GM21423 (cell line): ENCODE measurements at regions not wholly inside any gene's neighbourhood (a gene's known extent, or its start where the extent isn't known, plus 50 kb on each side); places are given as distances from the start of the nearest gene placed in this dataset.

Experiments
- ATAC-seq: cut with Tn5 transposase; IDR thresholded peaks from one replicate; pipeline ENCODE4 v1.9.1; 2021; ENCODE audit warnings: mild to moderate bottlenecking, moderate library complexity; ENCODE audit not compliant: unreplicated experiment

DNA sequence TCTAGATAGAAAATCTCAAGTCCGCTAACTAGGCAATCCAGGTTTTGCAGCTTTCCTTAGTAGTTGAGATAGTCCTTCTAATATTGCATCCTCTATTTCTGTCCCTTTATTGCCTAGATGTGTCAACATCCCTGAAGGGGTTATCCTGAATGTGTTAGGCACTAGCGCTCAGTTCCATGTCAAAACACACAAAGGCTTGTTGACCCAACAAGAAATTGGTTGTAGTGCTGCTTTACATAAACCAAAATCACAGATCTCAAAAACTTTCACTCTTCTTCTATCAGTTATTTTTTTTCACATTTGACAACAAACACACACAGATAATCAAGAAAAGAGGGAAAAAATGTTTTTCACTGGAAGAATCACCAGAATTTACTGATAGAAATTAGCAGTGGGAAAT is 51.4 kb upstream of the SOX2 start:
- no peak for ATAC-seq

DNA sequence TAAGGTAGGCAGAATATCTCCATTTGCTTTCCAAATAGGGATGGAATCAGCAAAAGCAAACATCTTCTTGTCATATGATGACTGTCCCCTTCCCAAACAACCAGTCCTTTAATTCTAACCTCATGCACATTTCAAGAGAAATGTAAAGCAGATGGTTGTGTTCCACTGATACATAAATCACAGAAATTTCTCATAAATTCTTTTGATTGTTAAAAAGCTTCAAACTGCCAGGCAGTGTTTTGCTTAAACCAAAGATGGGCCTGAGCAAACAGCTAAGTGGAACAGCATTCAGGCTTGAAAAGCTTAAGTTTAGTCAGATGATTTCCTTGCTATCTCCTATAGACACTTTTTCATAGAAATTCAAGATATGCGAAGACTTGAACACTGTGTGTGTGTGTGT is 74.3 kb upstream of the SOX2 start:
- no peak for ATAC-seq

DNA sequence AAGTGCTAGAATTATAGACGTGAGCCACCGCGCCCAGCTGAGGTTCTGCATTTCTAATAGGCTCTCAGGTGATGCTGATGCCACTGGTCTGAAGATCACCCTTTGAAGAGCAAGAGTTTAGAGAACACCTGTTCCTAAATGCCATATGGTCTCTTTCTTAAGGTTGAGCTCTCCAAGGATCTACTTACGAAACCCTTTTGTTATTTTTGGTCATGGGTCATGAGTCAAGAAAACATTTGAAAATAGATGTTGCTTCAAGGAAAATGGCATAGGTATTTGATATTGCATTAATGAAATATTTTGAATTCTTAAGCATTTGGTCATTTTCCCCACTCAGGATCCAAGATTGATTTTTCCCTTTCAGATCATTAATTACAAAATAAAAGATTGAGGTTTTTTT is 74.7 kb upstream of the SOX2 start:
- ATAC-seq = no peak

DNA sequence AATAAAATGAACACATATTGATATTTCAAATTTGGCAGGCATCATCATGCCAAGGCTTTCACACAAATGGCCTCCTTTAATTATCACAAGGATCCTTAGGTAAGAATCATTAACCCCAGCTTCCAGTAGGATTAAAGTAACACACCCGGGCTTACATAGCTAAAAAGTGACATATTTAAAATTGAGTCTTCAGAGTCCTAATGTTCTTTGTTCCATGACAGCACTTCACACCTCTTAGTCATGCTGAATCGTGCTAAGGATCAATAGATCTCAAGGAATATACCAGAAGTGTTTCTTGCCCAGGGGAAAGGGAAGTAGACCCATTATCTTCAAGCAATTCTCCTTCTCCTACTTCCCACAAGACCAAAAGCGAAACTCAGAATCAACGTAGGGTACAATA is 76.6 kb upstream of the SOX2 start:
- no peak for ATAC-seq

DNA sequence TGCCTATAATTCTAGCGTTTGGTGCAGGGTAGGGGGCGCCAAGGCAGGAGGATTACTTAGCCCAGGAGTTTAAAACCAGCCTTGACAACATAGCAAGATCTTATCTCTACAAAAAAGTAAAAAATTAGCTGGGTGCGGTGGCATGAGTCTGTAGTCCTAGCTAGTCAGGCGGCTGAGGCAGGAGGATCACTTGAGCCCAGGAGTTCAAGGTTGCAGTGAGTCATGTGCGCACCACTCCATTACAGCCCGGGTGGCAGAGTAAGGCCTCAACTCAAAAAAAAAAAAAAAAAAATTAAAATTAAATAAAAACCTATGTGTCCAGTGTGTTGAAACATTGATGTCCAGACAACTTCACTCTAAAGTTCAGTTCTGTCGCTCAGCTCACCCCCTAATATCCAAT is 78.2 kb upstream of the SOX2 start:
- no peak for ATAC-seq

DNA sequence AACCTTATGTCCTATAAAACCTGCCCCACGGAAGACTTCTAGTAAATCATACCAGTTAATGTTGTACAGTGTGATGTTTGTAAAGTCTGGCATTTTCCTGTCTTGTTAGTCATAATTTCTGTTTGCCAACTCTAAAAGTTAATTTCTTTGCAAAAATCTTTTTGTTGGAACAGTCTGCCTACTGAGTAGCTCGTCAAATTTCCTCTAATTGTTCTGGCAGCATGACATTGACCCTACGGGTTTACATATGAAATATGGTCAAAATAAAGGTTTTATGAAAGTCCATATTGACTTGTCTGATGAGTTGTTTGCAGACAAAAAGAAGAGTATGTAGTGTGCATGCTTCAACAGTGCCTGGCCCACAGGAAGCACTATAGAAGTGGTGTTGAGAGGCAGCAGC is 79.8 kb upstream of the SOX2 start:
- no peak for ATAC-seq

DNA sequence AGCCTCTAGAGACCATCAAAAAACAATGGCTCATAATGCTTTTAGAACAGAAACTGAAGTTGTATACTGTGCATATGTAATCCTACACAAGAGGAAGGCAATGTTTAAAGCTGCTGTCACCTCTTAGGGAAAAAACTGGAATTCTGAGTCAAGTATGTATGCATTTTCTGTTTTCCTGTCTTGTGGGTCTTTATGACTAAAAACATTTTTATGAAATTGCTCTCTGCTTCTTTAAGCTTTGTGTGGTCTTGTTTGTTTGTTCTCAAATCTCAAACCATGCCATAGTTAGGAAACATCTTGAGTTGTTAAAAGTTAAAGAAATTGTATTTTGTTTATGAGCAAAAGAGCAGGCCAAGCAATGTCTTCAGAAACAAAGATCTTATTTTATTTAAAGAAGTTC is 80.9 kb upstream of the SOX2 start:
- ATAC-seq = no peak

DNA sequence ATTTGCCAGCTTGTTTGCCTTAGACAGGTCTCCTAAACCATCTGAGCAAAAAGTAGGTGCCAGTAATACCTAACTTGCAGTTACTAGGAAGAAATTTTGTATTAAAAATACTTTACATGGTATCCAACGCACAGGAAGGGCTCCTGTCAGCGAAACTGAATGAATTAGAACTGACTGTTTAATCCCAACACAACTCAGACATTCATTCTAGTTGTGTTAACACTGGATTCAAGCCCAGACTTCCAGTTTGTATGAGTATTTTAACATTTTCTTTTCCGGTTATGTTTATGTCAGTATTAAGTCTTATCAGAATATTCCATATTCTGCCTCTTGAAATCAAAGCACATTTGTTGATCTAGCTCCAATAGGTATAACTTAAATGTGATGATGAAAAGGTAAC is 82.0 kb upstream of the SOX2 start:
- ATAC-seq = no peak

DNA sequence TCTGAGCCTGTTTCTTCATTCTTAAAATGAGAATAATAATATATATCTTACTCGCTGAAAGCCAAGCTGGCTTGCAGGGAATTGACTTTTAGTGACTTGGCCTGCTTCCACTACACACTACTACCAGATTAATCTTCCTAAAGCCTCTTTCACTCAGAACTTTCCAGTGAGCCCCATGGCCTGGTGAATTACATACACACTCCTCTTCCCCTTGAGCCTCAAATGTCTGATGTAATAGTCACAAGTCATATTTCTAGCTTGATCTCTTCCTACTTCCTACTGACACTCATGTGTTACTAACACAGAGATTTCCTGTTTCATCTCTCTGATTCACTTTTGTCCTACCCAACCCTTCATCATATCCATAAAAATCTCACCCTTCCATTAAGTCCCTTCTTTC is 82.7 kb upstream of the SOX2 start:
- ATAC-seq = no peak

DNA sequence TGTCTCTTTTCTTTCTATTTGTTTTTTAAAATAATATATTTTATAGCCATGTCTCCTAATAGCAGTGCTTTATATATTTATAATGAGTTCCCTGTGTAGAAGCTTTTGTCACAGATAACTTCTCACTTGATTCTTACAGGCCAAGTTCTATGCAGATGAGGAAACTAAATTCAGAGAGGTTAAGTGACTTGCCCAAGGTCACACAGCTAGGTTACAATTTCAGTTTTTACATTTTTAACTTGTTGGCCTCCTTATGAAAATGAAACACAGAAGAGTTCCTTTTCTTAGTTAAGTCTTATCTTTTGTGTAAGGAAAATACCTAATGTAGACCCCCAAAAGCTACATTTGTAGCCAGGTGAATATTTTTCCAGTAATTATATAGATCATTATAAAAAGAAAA is 83.3 kb upstream of the SOX2 start:
- no peak for ATAC-seq

DNA sequence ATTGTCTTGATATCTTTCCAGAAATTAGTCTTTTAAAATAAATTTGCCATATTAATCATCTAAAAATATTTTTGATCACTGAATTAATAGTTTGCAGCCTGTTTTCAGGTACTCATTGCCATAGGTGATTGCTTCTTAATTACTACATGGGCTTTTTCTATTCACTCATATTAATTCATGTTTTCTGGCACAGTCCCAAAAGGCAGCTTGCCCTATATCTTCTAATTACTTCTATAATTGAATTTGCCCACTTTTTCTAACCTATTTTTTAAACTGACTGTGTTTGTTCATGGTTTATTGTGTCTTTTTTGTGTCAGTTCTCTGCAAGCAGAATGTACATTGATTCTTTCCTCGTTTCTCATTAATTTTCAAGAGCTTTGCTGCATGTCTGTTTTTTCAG is 85.7 kb upstream of the SOX2 start:
- no peak for ATAC-seq

DNA sequence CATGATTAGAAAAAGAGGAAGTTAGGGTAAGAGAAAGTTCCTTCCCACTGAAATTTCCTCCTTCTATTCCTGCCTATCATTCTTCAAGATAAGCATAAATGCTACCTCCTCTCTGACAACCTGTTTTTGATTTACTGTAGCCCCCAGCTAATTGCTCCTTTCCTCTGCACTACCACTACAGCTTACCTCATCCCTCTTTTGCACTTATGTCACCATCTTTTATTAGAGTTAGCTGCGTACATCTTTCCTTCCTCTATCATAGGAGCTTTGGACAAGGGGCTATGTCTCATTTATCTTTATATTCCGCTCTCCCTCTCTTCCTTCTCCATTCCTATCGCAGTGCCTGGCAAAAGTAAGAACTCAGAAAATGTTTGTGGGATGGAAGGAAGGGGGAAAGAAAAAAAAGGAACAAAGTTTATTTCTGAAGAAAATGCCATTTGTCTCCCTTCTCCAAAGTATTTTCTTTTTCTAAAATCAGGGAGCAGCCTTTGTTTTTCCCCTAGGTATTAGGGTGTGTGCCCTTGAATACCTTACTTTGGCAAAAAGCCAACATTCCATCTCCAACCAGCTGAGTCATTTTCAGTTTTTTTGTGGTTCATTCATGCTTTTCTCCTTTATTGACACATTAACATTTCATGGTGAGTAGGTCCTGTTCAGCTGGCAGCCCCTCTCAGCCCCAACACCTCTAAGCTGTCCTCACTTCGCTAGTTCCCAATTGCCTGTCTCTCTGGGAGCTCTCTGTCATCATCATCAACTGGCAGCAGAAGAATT is 87.6 kb upstream of the SOX2 start:
- no peak for ATAC-seq

DNA sequence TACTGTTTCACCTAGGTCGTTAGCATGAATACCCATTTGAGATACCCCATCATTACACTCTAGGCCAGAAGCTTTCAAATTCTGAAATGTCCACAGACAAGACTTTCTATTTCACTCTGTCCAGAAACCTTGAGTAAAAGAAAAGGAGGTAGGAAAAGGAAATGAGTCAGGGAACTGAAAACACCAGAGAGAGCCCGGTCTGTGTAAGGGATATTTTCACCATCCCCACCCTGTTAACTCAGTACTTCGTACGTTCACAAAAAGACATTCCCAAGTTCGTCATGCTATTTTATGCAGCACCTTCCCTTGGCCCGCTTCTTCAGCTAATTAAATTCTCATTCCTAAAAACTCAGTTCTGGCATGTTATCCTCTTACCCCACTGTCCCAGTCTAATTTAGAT is 89.4 kb upstream of the SOX2 start:
- ATAC-seq = no peak

DNA sequence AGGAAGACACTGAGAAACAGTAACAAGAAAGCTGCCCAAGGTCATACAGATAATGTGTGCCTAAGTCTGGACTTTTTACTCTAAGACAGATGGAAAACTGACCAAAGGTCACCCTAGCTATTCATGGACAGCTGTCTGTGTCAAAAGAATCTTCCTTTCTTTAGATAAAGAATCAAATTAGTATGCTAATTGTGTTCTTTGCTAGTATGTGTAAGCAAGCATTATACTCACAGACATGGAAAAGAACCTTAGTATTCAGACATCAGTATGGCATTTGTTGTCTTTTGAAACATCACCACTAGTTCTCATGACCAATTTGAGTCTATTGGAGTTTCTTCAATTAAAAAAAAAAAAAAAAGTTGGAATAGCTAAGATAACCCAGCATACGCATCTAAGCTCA is 91.8 kb upstream of the SOX2 start:
- ATAC-seq = no peak

DNA sequence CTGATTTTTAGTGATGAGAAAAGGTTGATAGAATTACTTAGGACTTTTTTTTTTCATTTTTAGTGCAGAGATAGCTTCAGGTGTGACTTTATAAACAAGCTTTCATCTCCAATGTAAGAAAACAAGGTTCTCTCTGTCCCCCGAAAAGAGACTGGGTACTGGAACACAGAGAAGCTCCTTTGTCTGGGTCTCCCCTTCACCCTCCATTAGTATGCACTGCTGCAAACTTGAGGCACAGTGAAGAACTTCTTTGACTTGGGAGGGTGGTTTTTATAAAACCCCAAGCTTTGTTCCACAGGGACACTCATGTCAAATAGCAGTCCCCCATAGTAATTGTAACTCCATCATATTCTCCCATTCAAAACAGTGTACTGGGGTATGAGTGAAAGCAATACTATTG is 93.5 kb upstream of the SOX2 start:
- no peak for ATAC-seq

DNA sequence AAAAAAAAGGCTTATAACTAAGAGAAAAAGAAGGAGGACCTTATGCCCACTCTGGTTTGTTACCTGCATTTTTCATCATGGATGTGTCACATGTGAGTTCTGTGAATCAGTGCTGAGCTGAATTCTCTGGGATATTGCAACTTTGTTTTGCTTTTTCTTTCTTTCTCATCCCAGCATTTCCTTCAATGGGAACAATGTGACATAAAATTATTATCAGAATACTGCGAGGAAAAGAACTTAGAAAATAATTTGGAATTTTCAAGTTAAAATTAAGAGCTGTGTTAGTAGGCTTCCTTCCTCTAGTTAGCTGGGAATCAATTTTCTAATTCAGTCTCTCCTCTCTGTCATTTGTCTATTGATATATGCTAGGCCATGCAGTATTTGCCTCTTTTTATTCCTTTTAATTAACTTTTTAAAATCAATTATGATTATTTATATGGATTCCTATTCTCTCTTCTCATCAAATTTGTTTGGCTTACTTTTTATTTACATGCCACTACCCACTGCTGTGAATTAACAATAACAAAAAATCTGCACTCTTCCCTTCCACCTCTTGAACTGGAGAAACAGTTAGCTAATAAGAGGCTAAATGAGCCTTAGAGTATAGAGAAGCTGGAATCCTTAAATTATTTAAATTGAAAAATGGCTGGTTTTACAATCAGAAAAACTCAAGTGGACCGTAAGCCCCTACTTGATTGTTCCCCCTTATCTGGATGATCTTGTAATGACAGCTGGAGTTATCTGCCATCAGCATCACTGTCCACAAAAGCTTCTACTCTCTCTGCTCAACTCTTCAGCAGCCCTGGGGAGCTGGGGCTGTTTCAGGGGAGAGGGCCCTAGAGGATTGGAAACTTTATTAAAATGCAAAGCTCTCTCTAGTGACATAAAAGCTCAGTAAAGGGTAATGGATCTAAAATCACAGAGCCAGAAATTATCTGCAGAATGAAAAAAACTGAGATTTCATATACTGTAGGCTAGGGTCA is 95.3 kb upstream of the SOX2 start:
- ATAC-seq = no peak

DNA sequence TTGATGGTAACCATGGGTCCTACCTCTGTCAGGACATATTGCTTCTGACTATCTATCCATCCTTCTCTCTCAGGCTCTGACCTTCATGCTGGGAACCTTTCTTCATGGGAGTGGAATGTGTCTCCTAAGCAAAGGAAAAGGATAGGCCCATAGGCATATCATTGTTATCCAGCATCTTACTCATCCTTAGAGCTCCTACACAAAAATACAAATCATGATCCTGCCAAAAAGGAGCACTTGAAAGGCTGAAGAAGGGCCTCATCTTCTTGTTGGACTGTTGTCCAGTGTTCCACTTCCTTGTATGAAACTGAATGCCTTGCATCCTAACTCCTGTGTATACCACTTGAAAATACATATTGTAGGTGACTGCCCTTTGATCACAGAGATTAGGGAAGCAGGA is 96.1 kb upstream of the SOX2 start:
- ATAC-seq = no peak

DNA sequence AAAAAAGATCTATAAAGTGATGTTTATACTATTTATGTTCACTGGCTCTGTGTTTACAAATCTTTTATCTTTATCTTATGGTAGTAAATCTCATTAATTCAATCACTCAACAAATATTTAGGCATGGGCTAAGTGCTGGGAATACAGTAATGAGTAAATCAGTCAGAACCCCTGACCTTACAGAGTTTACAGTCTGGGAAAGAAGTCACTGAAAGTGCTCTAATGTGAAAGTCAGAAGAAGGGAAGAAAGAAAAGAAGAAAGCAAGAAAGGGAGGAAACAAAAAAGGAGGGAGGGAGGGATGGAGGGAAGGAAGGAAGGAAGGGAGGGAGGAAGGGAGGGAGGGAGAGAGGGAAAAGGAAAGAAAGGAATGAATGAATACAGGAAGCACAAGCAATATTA is 96.8 kb upstream of the SOX2 start:
- ATAC-seq = no peak

DNA sequence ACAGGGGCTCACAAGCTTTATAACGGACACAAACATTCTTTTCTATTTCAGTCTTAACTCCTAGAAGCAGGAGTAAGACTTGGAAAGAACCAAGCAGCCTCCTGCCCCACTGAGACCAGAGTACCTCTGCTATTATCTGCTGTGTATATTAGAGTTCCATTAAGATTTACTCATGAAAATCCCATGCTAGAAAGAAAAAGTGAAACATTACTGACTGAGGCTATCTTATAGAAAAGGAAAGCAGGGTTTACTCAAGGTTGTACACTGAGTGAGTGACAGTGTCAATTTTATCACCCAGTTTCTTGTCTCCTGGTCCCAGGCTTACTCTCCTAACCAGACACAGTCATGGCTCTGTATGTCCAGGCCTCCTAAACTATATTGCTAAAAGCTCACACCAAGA is 97.9 kb upstream of the SOX2 start:
- no peak for ATAC-seq

DNA sequence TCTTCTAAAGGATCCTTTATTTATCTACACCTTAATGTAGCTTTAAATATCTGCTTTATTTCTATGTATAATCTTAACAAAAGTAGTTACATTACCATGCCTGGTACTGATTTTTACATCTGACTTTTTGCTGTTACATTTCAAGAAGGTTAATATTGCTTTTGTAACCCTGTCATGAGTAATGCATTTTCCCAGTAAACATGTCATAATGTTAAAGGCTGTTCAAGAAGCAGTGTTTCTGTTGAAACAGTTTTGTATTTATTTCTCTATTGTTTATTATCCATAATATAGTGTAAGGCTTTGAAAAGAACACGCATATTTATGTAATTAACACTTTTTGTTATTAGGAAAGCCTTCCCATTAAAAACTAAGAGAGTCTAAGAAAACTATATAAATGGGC is 98.5 kb upstream of the SOX2 start:
- ATAC-seq = no peak

DNA sequence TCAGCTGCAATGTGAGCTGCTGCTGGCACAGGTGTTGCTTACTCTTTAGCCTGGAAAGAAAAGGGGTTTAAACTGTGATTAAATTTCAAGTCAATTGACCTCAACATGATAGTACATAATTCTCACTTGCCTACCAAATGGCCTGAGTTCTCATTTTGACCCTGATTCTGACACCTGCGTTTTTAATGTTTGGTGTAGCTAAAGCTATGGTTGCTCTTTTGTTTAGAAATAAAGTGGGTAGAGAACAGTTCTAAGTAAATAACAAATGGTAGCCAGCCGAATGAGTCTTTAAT is 100.8 kb upstream of the SOX2 start:
- no peak for ATAC-seq
